ENCODE measurements at regions not wholly inside any gene's neighbourhood (a gene's known extent, or its start where the extent isn't known, plus 50 kb on each side); places are given as distances from the start of the nearest gene placed in this dataset.
"Not testable (repeated sequence)": the region's sequence is repeated elsewhere in the genome, so short reads cannot be mapped to it uniquely, and the experiment has no call there.

- DNase-seq = no peak
Observed at GRCh38 chr10:33859319-33860022, 525.0 kb upstream of the NRP1 start.

- DNase-seq = no peak
Observed at GRCh38 chr10:33858326-33858725, 523.9 kb upstream of the NRP1 start.

- not testable (repeated sequence) for DNase-seq
Observed at GRCh38 chr10:33853221-33853620, 518.8 kb upstream of the NRP1 start.

GRCh38 chr10:33843379-33843778, 508.9 kb upstream of the NRP1 start:
- DNase-seq = no peak

GRCh38 chr10:33841678-33842077, 507.2 kb upstream of the NRP1 start:
- no peak for DNase-seq

- no peak for DNase-seq
Observed at GRCh38 chr10:33838731-33839130, 504.3 kb upstream of the NRP1 start.

GRCh38 chr10:33837736-33838135, 503.3 kb upstream of the NRP1 start:
- no peak for DNase-seq

- no peak for DNase-seq
Observed at GRCh38 chr10:33835556-33835955, 501.1 kb upstream of the NRP1 start.

GRCh38 chr10:33833566-33833965, 499.1 kb upstream of the NRP1 start:
- DNase-seq = no peak

GRCh38 chr10:33832124-33832787, 497.8 kb upstream of the NRP1 start:
- DNase-seq = no peak

GRCh38 chr10:33831591-33831990, 497.1 kb upstream of the NRP1 start:
- DNase-seq = no peak

GRCh38 chr10:33829899-33830298, 495.4 kb upstream of the NRP1 start:
- DNase-seq = not testable (repeated sequence)

- DNase-seq = no peak
Observed at GRCh38 chr10:33828592-33828991, 494.1 kb upstream of the NRP1 start.

GRCh38 chr10:33826186-33826585, 491.7 kb upstream of the NRP1 start:
- DNase-seq = no peak

GRCh38 chr10:33822774-33823173, 488.3 kb upstream of the NRP1 start:
- DNase-seq = no peak

GRCh38 chr10:33820531-33820930, 486.1 kb upstream of the NRP1 start:
- DNase-seq = no peak

- DNase-seq = no peak
Observed at GRCh38 chr10:33819206-33819605, 484.7 kb upstream of the NRP1 start.

GRCh38 chr10:33818343-33818742, 483.9 kb upstream of the NRP1 start:
- DNase-seq = no peak

GRCh38 chr10:33817605-33818004, 483.1 kb upstream of the NRP1 start:
- DNase-seq = no peak

GRCh38 chr10:33815776-33816175, 481.3 kb upstream of the NRP1 start:
- DNase-seq = no peak

GRCh38 chr10:33813871-33814270, 479.4 kb upstream of the NRP1 start:
- DNase-seq = no peak

- no peak for DNase-seq
Observed at GRCh38 chr10:33813415-33813814, 478.9 kb upstream of the NRP1 start.

GRCh38 chr10:33812586-33812985, 478.1 kb upstream of the NRP1 start:
- no peak for DNase-seq

- DNase-seq = no peak
Observed at GRCh38 chr10:33810986-33811385, 476.5 kb upstream of the NRP1 start.

GRCh38 chr10:33809732-33810131, 475.3 kb upstream of the NRP1 start:
- no peak for DNase-seq
